Astrocyte (in vitro differentiated cells and primary cell): ENCODE measurements at regions not wholly inside any gene's neighbourhood (a gene's known extent, or its start where the extent isn't known, plus 50 kb on each side); places are given as distances from the start of the nearest gene placed in this dataset.

Experiments
- DNase-seq: peaks from one replicate; pipeline ENCODE4 v3.0.0-alpha.2; 2010; ENCODE audit warnings: low read depth
- FAIRE-seq: peaks from 2 replicates; lab custom pipeline; 2011; peaks lifted over from hg19 to GRCh38; lab: Jason Lieb, UNC
- H2AFZ ChIP-seq: 2 replicates; pipeline ENCODE4 v1.6.0; 2012; ENCODE audit warnings: low read depth, low read length, inconsistent platforms
- H3K27ac ChIP-seq: 2 replicates; pipeline ENCODE4 v1.5.1; 2011; ENCODE audit warnings: low read depth, low read length, inconsistent platforms
- H3K27me3 ChIP-seq: 2 replicates; pipeline ENCODE4 v1.6.0; 2011; ENCODE audit warnings: low read length, inconsistent platforms; ENCODE audit not compliant: insufficient read depth
- H3K36me3 ChIP-seq: 2 replicates; pipeline ENCODE4 v1.5.1; 2011; ENCODE audit warnings: low read length, inconsistent platforms; ENCODE audit not compliant: insufficient read depth
- H3K4me1 ChIP-seq: 2 replicates; pipeline ENCODE4 v1.5.1; 2011; ENCODE audit warnings: low read length, inconsistent platforms; ENCODE audit not compliant: insufficient read depth
- H3K4me2 ChIP-seq: 2 replicates; pipeline ENCODE4 v1.6.0; 2012; ENCODE audit warnings: low read length, inconsistent platforms
- H3K4me3 ChIP-seq: 2 replicates; pipeline ENCODE4 v1.5.1; 2011; ENCODE audit warnings: low read depth, mild to moderate bottlenecking, low read length, inconsistent platforms; ENCODE audit not compliant: insufficient read depth
- H3K79me2 ChIP-seq: 2 replicates; pipeline ENCODE4 v1.6.0; 2012; ENCODE audit warnings: mild to moderate bottlenecking, low read length, inconsistent platforms; ENCODE audit not compliant: insufficient read depth
- H3K9ac ChIP-seq: 2 replicates; pipeline ENCODE4 v1.6.0; 2012; ENCODE audit warnings: mild to moderate bottlenecking, low read length, inconsistent platforms
- H3K9me3 ChIP-seq: 2 replicates; pipeline ENCODE4 v1.5.1; 2012; ENCODE audit warnings: low read depth, mild to moderate bottlenecking, low read length, inconsistent platforms; ENCODE audit not compliant: insufficient read depth
- H4K20me1 ChIP-seq: 2 replicates; pipeline ENCODE4 v1.6.0; 2012; ENCODE audit warnings: low read length, inconsistent platforms; ENCODE audit not compliant: insufficient read depth
- H3K27ac Mint-ChIP-seq: one replicate; pipeline ENCODE4 v1.8.0; 2021; ENCODE audit warnings: mild to moderate bottlenecking, mixed read lengths; ENCODE audit not compliant: unreplicated experiment
- H3K27me3 Mint-ChIP-seq: one replicate; pipeline ENCODE4 v1.8.0; 2021; ENCODE audit warnings: low read depth, mixed read lengths; ENCODE audit not compliant: unreplicated experiment
- H3K36me3 Mint-ChIP-seq: one replicate; pipeline ENCODE4 v1.8.0; 2021; ENCODE audit warnings: low read depth, mixed read lengths; ENCODE audit not compliant: unreplicated experiment
- H3K4me1 Mint-ChIP-seq: one replicate; pipeline ENCODE4 v1.8.0; 2021; ENCODE audit warnings: low read depth, mixed read lengths; ENCODE audit not compliant: unreplicated experiment
- H3K4me3 Mint-ChIP-seq: one replicate; pipeline ENCODE4 v1.8.0; 2021; ENCODE audit warnings: mild to moderate bottlenecking, moderate library complexity, mixed read lengths; ENCODE audit not compliant: unreplicated experiment
- H3K9me3 Mint-ChIP-seq: one replicate; pipeline ENCODE4 v1.8.0; 2021; ENCODE audit warnings: mild to moderate bottlenecking, mixed read lengths; ENCODE audit not compliant: unreplicated experiment
- CTCF ChIP-seq: IDR thresholded peaks from 2 replicates; pipeline ENCODE4 v1.5.1; 2011; ENCODE audit warnings: low read depth, mild to moderate bottlenecking, inconsistent platforms, low read length, moderate library complexity; ENCODE audit not compliant: insufficient read depth
- EZH2 ChIP-seq: IDR thresholded peaks from 2 replicates; pipeline ENCODE4 v1.6.1; 2012; ENCODE audit warnings: mild to moderate bottlenecking, low read length, inconsistent platforms; ENCODE audit not compliant: insufficient read depth

GRCh38 chr18:11247381-11247970 lies 98.1 kb upstream of the PIEZO2 start:
- Histone ChIP-seq H3K27ac (no peak overlapping the region), H3K79me2 (no peaks in the 10 kb centered on the region), H3K27me3 (no peaks in the 10 kb centered on the region), H3K4me2 (no peak overlapping the region), H4K20me1 (no peaks in the 10 kb centered on the region), H3K9ac (no peak overlapping the region), H3K9me3 (no peaks in the 10 kb centered on the region), H2AFZ (no peak overlapping the region), H3K4me1 (no peaks in the 10 kb centered on the region), H3K4me3 (no peak overlapping the region), H3K36me3 (no peaks in the 10 kb centered on the region)
- peaks cover 3% of the 10 kb centered on the region for H3K36me3 Mint-ChIP-seq
- H3K9me3 Mint-ChIP-seq = peaks cover 3% of the 10 kb centered on the region
- peaks cover 7% of the 10 kb centered on the region for H3K4me1 Mint-ChIP-seq
- FAIRE-seq (peak; percentile 84), DNase-seq (no peak)
- no peak overlapping the region for H3K4me3 Mint-ChIP-seq
- H3K27me3 Mint-ChIP-seq = peaks cover 2% of the 10 kb centered on the region
- H3K27ac Mint-ChIP-seq = no peak overlapping the region
- TF ChIP-seq EZH2 (no peak), CTCF (no peak)

- Histone ChIP-seq H3K27ac (no peak overlapping the region), H2AFZ (no peak overlapping the region), H4K20me1 (no peaks in the 10 kb centered on the region), H3K79me2 (no peaks in the 10 kb centered on the region), H3K4me3 (no peak overlapping the region), H3K27me3 (no peaks in the 10 kb centered on the region), H3K4me1 (no peaks in the 10 kb centered on the region), H3K36me3 (no peaks in the 10 kb centered on the region), H3K9me3 (no peaks in the 10 kb centered on the region), H3K9ac (no peak overlapping the region), H3K4me2 (no peak overlapping the region)
- DNase-seq = no peak
- H3K36me3 Mint-ChIP-seq = peaks cover 3% of the 10 kb centered on the region
- H3K27me3 Mint-ChIP-seq = peaks cover 2% of the 10 kb centered on the region
- TF ChIP-seq EZH2 = no peak
- H3K4me1 Mint-ChIP-seq = peaks cover 2% of the 10 kb centered on the region
- H3K9me3 Mint-ChIP-seq = peaks cover 3% of the 10 kb centered on the region
- FAIRE-seq = no peak
- H3K27ac Mint-ChIP-seq = no peak overlapping the region
- H3K4me3 Mint-ChIP-seq = no peak overlapping the region
These were observed 97.3 kb upstream of the PIEZO2 start for GRCh38 chr18:11246495-11247300.

- peaks cover 3% of the 10 kb centered on the region for H3K36me3 Mint-ChIP-seq
- H3K4me2 ChIP-seq = no peak overlapping the region
- no peaks in the 10 kb centered on the region for H4K20me1 ChIP-seq
- no peaks in the 10 kb centered on the region for H3K27me3 ChIP-seq
- no peak for TF ChIP-seq EZH2
- no peak for TF ChIP-seq CTCF
- no peaks in the 10 kb centered on the region for H3K4me1 Mint-ChIP-seq
- FAIRE-seq = no peak
- no peaks in the 10 kb centered on the region for H3K4me1 ChIP-seq
- no peaks in the 10 kb centered on the region for H3K36me3 ChIP-seq
- no peaks in the 10 kb centered on the region for H3K79me2 ChIP-seq
- H3K4me3 ChIP-seq = no peak overlapping the region
- no peak overlapping the region for H3K27ac Mint-ChIP-seq
- H3K9me3 Mint-ChIP-seq = peaks cover 3% of the 10 kb centered on the region
- no peak for DNase-seq
- no peak overlapping the region for H3K27ac ChIP-seq
- no peak overlapping the region for H3K4me3 Mint-ChIP-seq
- no peak overlapping the region for H3K9ac ChIP-seq
- H3K9me3 ChIP-seq = no peaks in the 10 kb centered on the region
- peaks cover 2% of the 10 kb centered on the region for H3K27me3 Mint-ChIP-seq
- no peak overlapping the region for H2AFZ ChIP-seq
These were observed 96.5 kb upstream of the PIEZO2 start for GRCh38 chr18:11245879-11246278.
